ENCODE measurements at regions not wholly inside any gene's neighbourhood (a gene's known extent, or its start where the extent isn't known, plus 50 kb on each side); places are given as distances from the start of the nearest gene placed in this dataset.

- TF ChIP-seq FOS (IDR thresholded peaks at IDR 0.05; ENCODE audit: borderline replicate concordance, insufficient read depth, low read length) = no peak
- TF ChIP-seq CTCF (IDR thresholded peaks at IDR 0.05; ENCODE audit: extremely low read depth in 1 of 2, insufficient read depth in 1 of 2, low read depth in 1 of 2, low read length in 2 of 2) = no peak
- no peak for TF ChIP-seq POLR2AphosphoS5 (IDR thresholded peaks at IDR 0.05; ENCODE audit: insufficient read depth, low read depth, low read length)
- TF ChIP-seq, protein P1, sequence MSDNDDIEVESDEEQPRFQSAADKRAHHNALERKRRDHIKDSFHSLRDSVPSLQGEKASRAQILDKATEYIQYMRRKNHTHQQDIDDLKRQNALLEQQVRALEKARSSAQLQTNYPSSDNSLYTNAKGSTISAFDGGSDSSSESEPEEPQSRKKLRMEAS (IDR thresholded peaks at IDR 0.05; ENCODE audit: insufficient read depth, insufficient read length) = no peak
- TF ChIP-seq POLR2A (IDR thresholded peaks at IDR 0.05; ENCODE audit: low read depth, low read length) = no peak
Measured at GRCh38 chr10:128463991-128464760, 338.0 kb upstream of the MKI67 start.
